ENCODE measurements at regions not wholly inside any gene's neighbourhood (a gene's known extent, or its start where the extent isn't known, plus 50 kb on each side); places are given as distances from the start of the nearest gene placed in this dataset.

- Histone ChIP-seq H3K4me2 (replicated peaks; ENCODE audit: extremely low read depth, low read length, poor library complexity, severe bottlenecking) (no peak overlapping the region), H3K36me3 (replicated peaks in 1 of 2; ENCODE audit: control insufficient read depth in 1 of 2, insufficient read depth in 2 of 2, low read length in 2 of 2) (no peaks in the 10 kb centered on the region), H4K20me1 (ENCODE audit: insufficient read depth, low read length) (no peaks in the 10 kb centered on the region), H3K9me3 (replicated peaks in 1 of 2; ENCODE audit: control insufficient read depth in 1 of 2, insufficient read depth in 1 of 2, low read length in 2 of 2) (no peaks in the 10 kb centered on the region), H3K4me1 (ENCODE audit: control insufficient read depth in 1 of 2, insufficient read depth in 2 of 2, low read length in 2 of 2) (no peaks in the 10 kb centered on the region), H2AFZ (ENCODE audit: insufficient read depth, low read depth, low read length, poor library complexity, severe bottlenecking) (no peak overlapping the region), H3K4me3 (replicated peaks in 1 of 3; ENCODE audit: low read depth in 2 of 3, low read length in 3 of 3) (no peak overlapping the region), H3K9ac (ENCODE audit: insufficient read depth, low read length, poor library complexity, severe bottlenecking) (no peak overlapping the region), H3K27me3 (ENCODE audit: control insufficient read depth in 2 of 2, insufficient read depth in 2 of 2, low read length in 2 of 2) (no peaks in the 10 kb centered on the region), H3K27ac (ENCODE audit: low read depth in 1 of 2, low read length in 2 of 2) (no peak overlapping the region), H3K79me2 (ENCODE audit: insufficient read depth, low read length) (no peaks in the 10 kb centered on the region)
- H3K27ac Mint-ChIP-seq = no peak overlapping the region
- intact Hi-C loops (cut with micrococcal nuclease) = no loop called here
- WGBS (ENCODE audit: insufficient coverage) = 100% methylated on average over 1 of the region's 2 CpGs
- H3K4me1 Mint-ChIP-seq = no peaks in the 10 kb centered on the region
- TF ChIP-seq, protein P1, sequence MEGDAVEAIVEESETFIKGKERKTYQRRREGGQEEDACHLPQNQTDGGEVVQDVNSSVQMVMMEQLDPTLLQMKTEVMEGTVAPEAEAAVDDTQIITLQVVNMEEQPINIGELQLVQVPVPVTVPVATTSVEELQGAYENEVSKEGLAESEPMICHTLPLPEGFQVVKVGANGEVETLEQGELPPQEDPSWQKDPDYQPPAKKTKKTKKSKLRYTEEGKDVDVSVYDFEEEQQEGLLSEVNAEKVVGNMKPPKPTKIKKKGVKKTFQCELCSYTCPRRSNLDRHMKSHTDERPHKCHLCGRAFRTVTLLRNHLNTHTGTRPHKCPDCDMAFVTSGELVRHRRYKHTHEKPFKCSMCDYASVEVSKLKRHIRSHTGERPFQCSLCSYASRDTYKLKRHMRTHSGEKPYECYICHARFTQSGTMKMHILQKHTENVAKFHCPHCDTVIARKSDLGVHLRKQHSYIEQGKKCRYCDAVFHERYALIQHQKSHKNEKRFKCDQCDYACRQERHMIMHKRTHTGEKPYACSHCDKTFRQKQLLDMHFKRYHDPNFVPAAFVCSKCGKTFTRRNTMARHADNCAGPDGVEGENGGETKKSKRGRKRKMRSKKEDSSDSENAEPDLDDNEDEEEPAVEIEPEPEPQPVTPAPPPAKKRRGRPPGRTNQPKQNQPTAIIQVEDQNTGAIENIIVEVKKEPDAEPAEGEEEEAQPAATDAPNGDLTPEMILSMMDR (IDR thresholded peaks at IDR 0.05) = no peak
- DNase-seq = no peak
- no peaks in the 10 kb centered on the region for H3K9me3 Mint-ChIP-seq
- H3K27me3 Mint-ChIP-seq (ENCODE audit: low read depth in 3 of 3) = peaks cover 0 to 3% (median 0%) of the 10 kb centered on the region in 3 donors
- H3K4me3 Mint-ChIP-seq = no peak overlapping the region
- no peaks in the 10 kb centered on the region for H3K36me3 Mint-ChIP-seq
Observed at GRCh38 chr6:11486051-11486450, 51.5 kb upstream of the TMEM170B start.

GRCh38 chr6:11485271-11485670 lies 52.3 kb upstream of the TMEM170B start:
- Histone ChIP-seq H2AFZ (ENCODE audit: insufficient read depth, low read depth, low read length, poor library complexity, severe bottlenecking) (no peak overlapping the region), H3K79me2 (ENCODE audit: insufficient read depth, low read length) (no peaks in the 10 kb centered on the region), H3K4me2 (replicated peaks; ENCODE audit: extremely low read depth, low read length, poor library complexity, severe bottlenecking) (no peak overlapping the region), H3K4me3 (replicated peaks in 1 of 3; ENCODE audit: low read depth in 2 of 3, low read length in 3 of 3) (no peak overlapping the region), H3K9me3 (replicated peaks in 1 of 2; ENCODE audit: control insufficient read depth in 1 of 2, insufficient read depth in 1 of 2, low read length in 2 of 2) (no peaks in the 10 kb centered on the region), H3K4me1 (ENCODE audit: control insufficient read depth in 1 of 2, insufficient read depth in 2 of 2, low read length in 2 of 2) (no peaks in the 10 kb centered on the region), H3K27ac (ENCODE audit: low read depth in 1 of 2, low read length in 2 of 2) (no peak overlapping the region), H3K27me3 (ENCODE audit: control insufficient read depth in 2 of 2, insufficient read depth in 2 of 2, low read length in 2 of 2) (no peaks in the 10 kb centered on the region), H4K20me1 (ENCODE audit: insufficient read depth, low read length) (no peaks in the 10 kb centered on the region), H3K36me3 (replicated peaks in 1 of 2; ENCODE audit: control insufficient read depth in 1 of 2, insufficient read depth in 2 of 2, low read length in 2 of 2) (no peaks in the 10 kb centered on the region), H3K9ac (ENCODE audit: insufficient read depth, low read length, poor library complexity, severe bottlenecking) (no peak overlapping the region)
- intact Hi-C loops (cut with micrococcal nuclease) = no loop called here
- Mint-ChIP-seq H3K4me3 (no peak overlapping the region), H3K9me3 (no peaks in the 10 kb centered on the region), H3K27ac (no peak overlapping the region), H3K4me1 (no peaks in the 10 kb centered on the region), H3K36me3 (no peaks in the 10 kb centered on the region), H3K27me3 (ENCODE audit: low read depth in 3 of 3) (peaks cover 0 to 3% (median 0%) of the 10 kb centered on the region in 3 donors)
- WGBS (ENCODE audit: insufficient coverage) = no CpG with 5 or more reads among the region's 4 CpGs
- DNase-seq = no peak
- TF ChIP-seq, protein P1 (IDR thresholded peaks at IDR 0.05) = no peak
